Astrocyte (in vitro differentiated cells and primary cell): ENCODE measurements at regions not wholly inside any gene's neighbourhood (a gene's known extent, or its start where the extent isn't known, plus 50 kb on each side); places are given as distances from the start of the nearest gene placed in this dataset.

ENCODE experiments used
- EZH2 ChIP-seq: IDR thresholded peaks from 2 replicates; pipeline ENCODE4 v1.6.1; 2012; ENCODE audit warnings: mild to moderate bottlenecking, low read length, inconsistent platforms; ENCODE audit not compliant: insufficient read depth
- TF ChIP-seq, protein P1 (sequence below): IDR thresholded peaks from 2 replicates; pipeline ENCODE4 v1.5.1; 2011; ENCODE audit warnings: low read depth, mild to moderate bottlenecking, inconsistent platforms, low read length, moderate library complexity; ENCODE audit not compliant: insufficient read depth

DNA sequence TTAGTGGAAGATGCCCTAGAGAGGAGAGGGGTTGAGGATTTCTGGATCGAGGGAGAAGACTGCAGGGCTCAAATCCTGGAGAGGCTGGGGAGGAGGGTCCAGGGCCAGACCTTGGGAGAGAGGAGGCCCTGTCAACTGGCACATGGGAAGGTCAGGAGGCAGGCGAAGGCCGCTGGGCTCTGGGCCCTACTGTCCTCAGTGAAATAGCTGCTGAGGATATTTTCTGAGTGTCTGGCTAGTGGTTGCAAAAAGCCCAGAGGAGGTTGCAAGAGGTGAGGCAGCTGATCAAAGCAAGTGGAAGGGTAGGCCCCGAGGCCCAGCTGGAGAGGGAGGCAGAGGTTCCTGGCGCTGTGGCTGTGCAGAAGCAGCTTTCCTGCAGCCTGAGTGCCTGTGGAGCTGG lies 103.4 kb upstream of the MLN start:
- TF ChIP-seq, protein P1, sequence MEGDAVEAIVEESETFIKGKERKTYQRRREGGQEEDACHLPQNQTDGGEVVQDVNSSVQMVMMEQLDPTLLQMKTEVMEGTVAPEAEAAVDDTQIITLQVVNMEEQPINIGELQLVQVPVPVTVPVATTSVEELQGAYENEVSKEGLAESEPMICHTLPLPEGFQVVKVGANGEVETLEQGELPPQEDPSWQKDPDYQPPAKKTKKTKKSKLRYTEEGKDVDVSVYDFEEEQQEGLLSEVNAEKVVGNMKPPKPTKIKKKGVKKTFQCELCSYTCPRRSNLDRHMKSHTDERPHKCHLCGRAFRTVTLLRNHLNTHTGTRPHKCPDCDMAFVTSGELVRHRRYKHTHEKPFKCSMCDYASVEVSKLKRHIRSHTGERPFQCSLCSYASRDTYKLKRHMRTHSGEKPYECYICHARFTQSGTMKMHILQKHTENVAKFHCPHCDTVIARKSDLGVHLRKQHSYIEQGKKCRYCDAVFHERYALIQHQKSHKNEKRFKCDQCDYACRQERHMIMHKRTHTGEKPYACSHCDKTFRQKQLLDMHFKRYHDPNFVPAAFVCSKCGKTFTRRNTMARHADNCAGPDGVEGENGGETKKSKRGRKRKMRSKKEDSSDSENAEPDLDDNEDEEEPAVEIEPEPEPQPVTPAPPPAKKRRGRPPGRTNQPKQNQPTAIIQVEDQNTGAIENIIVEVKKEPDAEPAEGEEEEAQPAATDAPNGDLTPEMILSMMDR, result no peak
- no peak for TF ChIP-seq EZH2
